Inferior parietal cortex (tissue), 1 donor: ENCODE measurements at regions not wholly inside any gene's neighbourhood (a gene's known extent, or its start where the extent isn't known, plus 50 kb on each side); places are given as distances from the start of the nearest gene placed in this dataset.
"Not testable (repeated sequence)": the region's sequence is repeated elsewhere in the genome, so short reads cannot be mapped to it uniquely, and the experiment has no call there.

Experiments used
- DNase-seq: peaks from one replicate; pipeline ENCODE4 v3.0.0-alpha.2; 2016; ENCODE audit errors: extremely low spot score

DNA sequence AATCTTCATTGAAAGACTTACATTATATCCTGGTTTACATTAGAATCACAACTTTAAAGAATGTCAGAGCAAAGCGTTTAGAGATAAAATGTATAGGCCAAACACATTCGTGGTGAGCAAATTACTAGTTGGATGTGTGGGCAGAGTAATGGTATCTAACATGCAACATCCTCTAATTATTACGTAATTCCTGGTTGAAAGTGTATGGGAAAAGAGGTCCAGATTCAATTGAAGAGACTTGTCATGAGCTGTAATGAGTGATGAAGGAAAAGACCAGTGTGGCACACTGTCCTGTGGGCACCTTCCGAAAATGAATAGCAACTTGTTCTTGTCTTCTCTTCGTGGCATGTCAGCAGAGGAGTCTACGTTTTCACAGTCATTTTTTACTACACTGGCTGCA is 192.8 kb downstream of the LRIG3 start:
- DNase-seq = no peak

DNA sequence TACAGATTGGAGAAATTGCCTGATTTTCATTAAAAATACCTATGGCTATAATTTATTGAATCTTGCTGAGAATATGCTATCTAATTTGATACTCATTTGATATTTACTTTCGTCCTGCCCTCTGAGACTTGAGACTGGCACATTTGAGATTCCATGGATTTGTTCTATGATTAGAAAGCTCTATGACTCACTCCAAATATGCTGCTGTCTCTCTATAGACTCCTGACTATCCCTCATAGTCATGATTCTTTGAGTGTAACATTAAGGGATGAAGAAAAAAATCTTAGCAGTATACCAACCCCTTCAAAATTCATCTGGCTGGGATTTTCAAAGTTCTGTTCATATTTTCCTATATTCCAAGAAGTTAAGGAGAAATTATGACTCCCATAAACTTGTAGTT is 191.9 kb downstream of the LRIG3 start:
- DNase-seq = no peak

DNA sequence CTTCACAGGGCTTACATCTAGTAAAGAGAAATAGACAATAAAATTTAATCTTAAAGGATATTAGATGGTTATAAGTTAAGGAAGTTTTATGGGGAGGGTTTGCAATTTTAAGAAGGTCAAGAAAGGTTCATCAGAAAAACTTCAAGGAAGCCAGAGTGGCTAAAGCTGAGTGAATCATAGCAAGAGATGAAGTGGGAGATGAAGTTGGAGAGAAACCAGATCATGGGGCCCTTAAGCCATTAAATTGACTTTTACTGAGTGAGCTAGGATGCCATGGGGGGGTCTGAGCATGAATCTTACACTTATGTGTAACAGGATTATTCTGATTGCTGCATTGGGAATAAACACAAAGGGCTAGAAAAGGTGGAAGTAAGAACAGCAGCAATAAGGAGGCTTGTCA is 189.2 kb downstream of the LRIG3 start:
- no peak for DNase-seq

DNA sequence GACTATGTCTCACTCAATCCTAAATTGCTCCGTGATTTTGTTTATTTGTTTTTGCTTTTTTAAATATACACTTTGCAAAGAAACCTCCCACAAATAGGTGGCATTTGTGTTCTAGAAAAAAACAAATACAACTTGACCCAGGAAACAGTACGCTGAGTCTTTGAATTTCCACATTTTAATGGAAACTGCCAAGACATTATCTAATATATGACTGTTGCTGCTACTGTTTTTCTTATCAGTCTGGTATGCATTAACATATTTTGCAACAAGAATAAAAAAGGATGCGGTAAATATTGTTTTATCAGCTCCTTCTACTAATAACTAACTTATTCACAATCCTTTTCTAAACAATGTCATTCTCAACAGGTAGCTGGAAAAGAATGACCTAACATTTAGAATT is 187.4 kb downstream of the LRIG3 start:
- no peak for DNase-seq

DNA sequence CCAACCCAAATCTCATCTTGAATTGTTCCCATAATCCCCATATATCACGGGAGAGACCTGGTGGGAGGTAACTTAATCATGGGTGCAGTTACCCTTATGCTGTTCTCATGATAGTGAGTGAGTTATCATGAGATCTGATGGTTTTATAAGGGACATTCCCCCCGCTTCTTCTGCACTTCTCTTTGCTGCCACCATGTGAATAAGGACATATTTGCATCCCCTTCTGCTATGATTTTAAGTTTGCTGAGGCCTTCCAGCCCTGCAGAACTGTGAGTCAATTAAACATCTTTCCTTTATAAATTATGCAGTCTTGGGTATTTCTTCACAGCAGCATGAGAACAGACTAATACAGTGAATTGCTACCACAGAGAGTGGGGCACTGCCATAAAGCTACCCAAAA is 179.1 kb downstream of the LRIG3 start:
- no peak for DNase-seq

DNA sequence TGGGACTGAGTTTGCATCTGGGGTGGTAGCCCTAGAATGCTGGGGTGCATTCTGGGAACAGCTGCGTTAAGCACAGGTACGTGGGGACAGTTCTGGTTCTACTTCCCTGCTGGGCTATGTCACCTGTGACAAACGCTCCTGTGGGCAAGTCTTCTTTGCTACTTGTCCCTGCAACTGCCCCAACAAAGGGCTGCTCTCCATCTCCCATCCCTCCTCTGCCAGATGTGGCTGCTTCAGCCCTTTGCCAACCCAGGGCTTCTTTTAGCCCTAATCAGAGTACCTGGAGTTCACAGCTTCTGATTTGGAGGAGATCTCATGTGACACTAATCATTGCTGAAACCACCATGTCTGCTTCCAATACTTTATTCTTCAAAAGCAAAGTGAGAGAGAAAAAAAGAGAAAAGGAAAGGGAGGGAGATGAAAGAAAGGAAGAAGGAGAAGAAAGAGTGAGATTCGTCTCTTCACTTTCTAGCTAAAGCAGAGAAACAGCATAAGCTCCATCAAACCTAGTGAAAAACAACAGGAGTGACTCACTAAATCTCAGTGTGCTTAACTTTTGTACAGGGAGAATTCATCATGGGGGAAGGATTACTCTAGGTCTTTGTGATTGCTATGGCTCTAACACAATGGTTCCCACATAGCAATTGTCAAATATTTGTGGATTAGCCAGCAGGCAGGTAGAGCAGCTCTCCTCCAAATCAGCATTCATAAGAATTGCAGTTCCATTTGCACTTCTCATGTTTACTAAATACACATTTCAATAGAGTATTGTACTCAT is 174.8 kb downstream of the LRIG3 start:
- DNase-seq = no peak

DNA sequence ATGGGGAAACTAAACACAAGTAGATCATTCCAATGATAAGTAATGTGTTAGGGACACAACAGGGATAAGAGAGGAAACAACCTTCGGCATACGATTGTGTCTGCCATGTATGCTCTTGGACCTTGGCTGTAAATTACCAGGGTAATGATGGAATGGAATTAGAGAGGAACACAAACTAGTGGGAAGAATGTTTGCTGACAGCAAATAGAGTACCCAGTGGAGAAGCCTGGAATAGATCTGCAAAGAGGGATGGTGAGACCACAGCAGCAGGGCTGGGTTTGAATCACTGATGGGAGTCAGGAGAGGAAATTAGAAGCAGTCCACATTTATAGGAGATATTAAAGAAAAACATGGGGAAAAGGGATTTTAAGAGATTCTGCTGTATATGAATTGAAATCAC is 172.8 kb downstream of the LRIG3 start:
- no peak for DNase-seq

DNA sequence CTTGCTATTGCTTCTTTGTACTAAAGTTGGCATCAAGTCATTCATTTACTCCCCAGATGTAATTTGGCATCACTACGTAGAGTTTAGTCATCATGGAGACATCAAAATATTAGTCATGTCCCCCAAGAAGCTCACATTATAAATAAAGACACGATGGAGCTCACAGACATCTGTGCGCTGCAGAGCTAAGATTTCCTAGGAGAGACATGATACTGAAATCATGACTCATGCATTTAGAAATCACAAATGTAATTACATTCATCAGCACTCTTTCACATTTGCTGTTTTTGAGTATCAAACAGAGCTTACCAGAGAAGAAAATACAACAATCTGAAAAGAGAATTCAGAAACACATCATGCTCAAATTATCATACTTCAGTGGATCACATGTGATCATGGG is 169.8 kb downstream of the LRIG3 start:
- DNase-seq = peak; percentile 48

DNA sequence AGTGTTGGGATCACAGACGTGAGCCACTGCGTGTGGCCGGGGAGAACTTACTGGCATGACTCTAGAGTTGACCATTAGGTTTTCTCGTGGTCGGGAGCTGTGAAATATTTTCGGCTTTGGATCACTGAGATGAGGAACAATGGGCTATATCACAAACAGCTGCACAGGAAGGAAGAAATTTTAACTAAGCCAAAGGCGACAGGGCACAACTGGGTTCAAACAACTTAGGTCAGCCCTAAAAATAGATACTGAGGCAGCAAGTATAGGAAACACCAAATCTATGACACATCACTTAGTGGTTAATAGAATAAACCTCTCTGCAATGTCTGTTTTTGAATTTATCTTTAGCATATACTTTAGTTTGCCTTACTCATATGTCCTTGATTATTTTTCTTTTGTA is 162.9 kb downstream of the LRIG3 start:
- DNase-seq = no peak

DNA sequence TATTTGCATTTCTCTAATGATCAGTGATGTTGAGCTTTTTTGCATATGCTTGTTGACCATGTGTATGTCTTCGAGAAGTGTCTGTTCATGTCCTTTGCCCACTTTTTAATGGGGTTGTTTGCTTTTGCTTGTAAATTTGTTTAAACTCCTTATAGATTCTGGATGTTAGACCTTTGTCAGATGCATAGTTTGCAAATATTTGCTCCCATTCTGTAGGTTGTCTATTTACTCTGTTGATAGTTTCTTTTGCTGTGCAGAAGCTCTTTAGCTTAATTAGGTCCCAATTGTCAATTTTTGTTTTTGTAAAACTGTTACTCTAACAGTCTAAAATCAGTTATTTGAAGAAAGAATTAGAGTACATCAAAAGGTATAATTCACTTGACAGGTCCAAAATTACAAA is 160.6 kb downstream of the LRIG3 start:
- not testable (repeated sequence) for DNase-seq

DNA sequence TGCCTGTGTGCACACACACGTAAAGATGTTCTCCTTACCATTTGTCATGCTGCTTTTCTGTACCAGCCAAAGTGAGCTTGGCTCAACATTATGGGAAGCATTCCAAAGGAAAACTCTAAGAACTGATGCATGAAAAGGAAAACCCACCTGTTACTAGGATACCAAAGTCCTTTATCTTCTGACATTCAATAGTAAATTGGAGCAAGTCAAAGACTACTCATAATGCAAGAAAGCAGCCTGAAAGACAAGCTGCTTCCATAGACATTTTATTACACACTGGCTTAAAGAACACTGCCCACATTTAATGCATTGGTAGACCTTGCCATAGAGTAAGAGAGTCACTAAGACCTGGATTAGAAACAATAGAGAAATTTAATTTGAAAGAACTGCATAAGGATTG is 159.0 kb downstream of the LRIG3 start:
- no peak for DNase-seq

DNA sequence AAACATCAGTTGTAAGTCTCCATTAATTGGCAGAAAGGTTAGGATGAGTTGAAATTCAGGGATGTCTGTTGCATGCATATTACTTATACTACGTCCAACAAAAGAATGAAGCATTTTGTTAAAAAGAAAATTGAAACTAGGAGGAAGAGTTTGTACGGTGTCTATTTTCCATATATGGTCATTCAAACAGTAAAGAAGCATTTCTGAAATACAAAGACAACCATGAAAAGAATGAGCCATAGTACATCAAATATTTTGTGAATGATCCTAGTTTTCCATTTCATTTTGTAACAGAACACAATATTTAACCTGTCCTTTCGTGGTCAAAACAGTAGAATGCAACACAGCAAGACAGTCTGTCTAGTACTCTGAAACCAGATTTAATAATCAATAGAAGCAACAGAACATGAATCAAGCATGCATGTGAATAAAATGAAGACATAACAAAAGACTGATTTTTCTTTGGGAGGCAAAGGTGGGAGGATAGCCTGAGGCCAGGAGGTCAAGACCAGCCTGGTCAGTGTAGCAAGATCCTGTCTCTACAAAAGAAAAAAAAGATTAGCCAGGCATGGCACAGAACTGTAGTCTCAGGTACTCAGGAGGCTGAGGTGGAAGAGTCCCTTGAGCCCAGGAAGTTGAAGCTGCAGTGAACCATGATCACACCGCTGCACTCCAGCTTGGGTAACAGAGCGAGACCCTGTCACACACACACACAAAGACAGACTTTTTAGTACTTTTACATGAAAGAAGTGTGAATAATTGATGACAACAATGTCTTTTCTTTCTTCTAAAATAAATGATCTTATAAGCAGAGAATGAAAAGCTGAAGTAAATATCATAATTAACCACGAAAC is 156.0 kb downstream of the LRIG3 start:
- DNase-seq = no peak

DNA sequence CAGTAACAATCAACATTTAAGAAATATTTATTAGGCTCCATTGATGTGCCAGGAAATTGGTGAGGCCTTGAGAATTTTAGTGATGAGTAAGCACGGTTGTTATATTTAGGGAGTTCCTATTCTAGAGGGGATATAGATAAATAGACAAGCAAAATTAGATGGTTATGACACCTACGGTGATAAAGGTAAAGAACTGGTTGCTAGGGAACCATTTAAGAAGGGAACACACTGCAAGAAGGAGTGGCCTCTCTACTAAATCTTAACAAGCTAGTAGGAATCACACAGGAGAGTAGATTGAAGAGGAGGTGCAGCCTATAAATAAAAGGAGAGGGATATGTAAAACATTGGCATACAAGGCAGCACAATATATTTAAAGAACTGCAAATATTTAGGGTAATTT is 155.2 kb downstream of the LRIG3 start:
- no peak for DNase-seq

DNA sequence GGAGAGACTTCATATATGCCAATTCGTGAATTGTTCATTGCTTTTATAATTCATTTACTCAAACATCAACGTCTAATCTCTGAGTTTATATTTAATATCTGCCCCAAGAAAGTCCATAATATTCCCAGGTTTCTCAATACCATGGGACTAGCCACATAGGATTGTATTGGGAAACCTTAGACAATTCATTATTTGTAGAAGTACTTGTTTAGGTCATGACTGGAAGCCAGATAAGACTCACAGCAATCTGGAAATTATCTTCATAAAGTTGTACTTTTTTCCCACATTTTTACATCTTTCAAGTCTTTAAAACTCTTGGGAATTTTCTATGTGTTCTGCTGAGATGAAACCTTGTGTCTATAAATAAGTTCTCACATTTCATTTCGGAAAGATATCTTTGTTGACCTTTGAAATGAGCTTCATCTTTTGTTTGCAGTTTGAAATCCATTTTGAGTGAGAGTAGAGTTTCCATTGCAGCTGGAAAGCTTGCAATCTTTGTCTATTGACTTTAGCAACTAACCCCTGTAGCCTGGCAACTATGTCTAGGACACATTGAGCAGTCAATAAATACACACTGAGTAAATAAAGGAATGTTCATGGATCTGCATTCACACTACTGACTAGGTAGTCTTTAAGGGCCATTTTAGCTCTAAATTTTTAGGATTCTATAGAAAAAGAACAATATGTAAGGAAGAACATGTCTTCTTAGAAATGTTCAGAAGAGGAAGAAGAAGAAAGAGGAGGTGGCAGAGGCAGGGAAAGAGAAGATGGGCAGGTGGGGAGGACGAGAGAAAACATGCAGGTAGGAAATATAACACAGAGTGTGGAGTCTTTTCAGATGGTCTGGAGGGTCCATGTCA is 154.4 kb downstream of the LRIG3 start:
- DNase-seq = no peak

DNA sequence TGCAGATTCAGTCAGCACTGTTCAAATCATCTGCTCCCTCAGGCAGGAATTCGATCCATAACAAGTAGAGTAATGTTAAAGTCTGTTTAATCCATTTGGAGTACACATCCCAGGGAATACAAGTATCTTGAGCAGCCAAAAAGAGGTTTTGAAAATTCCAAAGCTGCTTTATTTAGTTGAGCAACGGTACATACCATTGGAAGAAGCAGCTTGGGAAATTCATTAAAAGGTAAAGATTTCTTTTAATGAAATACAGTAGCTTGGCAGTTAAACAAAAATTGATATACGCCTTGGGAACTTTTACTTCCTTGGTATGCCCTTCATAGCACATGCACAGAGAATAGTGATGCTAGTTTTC is 153.8 kb downstream of the LRIG3 start:
- DNase-seq = no peak

DNA sequence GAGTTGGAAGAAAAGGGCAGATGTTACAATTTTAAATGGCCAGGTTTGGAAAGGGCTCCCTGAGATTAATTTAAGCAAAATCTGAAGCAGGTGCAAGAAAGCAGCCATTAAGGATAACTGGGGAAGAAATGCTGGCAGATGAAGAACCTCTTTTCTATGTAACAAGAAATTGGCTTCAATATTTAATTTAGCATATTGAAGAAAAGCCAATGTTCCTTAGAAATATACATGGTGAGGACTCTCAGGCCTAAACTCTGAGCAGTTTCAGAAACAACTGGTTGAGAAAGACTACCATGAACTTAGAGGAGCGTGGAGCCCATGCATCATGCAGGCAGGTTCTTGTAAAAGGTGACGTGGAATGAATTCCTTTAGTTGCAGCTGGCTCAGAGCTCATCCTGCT is 152.8 kb downstream of the LRIG3 start:
- DNase-seq = no peak

DNA sequence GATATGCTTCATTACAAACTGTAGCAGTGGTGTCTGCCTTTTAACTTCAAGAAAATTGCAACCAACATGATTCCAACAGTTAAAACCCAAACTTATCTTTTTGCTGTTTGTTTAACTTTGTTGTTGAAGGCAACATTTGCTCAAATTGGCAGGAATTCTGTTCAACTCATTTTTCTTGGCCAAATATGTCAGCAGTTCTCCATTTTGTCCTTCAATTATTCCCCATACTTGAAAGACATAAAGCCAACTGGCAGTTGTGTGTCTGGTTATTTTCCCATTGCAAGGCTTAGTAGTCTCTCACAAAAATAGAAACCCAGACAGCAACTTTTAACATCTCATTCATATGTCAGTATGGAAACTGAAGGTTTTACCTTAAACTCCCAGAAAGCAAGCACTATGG is 146.3 kb downstream of the LRIG3 start:
- no peak for DNase-seq

DNA sequence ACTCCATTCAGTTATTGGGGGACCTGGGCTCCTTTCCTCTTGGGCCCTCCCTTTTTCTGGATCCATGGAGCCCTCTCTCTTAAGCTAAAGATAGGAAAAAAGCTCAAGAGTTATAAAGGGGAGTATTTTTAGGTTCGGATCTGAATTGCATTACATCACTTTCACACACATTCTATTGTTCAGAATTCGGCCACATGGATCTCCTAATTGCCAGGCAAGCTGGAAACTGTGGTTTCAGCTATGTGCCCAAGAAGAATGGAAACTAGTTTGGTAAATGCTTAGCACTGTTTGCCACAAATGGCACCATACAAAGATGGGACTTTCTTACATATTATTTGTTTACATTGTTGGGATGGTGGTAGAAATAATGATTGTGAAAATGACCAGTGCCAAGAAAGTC is 145.6 kb downstream of the LRIG3 start:
- no peak for DNase-seq

DNA sequence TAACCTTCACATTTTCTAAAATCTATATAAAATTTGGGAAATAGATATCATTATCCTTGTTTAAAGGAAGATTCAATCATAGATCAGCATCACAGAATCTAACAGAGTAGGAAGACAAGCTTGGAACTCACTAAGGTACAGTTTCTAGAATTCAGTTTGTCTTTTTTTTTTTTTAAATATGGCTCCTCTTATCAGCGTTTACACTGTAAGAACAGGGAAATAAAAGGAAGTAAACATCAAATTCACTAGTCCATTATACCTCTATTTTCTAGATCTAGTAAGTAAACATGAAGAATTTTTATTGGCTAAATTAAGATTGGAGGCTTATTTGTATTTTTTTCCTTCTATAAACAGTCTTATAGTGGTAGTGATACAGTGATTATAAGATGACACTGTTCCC is 144.9 kb downstream of the LRIG3 start:
- DNase-seq = no peak

DNA sequence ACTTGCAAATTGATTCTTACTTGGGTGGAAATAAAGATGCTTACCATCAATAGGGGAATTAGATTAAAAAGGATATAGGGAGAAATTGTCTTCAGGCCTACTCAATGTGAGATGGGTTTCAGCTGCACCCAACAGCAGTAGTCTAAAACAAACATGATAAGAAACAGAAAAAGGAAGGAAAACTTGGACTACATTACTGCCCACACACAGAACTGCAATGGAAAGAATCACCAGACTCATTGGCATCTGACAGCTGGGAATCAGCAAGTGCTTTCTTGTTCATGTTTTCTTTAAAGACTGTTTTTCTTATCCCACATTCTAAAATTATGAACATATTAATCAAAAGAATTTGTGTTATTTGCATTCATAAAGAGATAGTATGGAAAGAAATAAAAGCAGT is 144.2 kb downstream of the LRIG3 start:
- no peak for DNase-seq

DNA sequence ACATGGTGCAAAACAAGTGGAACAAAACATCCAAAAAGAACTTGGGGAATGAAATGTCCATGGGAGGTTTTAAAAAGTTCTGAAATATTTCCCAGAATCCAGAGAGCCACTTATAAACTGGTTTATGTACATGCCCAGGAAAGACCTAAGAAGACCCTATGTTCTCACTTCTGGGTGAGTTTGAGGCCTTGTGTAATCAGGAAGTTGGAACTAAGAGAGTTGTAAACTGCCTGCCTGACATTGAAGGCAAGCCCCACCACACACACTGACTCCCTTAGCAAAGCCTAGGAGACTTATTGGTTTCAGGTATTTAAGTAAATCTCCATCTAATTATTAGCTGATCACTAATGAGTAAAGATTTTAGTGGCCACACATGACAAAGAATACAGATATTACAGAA is 142.5 kb downstream of the LRIG3 start:
- no peak for DNase-seq

DNA sequence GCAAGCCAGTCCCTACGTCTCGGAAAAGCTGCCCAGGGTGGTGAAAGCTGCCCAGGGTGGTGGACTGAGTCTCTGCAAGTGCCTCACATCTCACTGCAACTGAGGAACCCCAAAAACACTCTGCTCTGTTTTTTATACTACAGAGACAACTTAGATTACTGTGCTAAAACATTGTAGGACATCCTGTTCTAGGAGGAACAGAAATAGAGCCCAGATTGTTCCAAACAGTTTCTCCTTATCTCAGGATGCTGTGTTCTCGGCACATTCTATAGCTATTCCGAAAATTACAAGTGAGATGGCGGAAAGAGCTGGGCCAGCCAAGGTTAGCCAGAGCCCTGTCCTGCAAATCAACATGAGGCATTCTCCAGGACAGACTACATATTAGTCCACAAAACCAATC is 138.7 kb downstream of the LRIG3 start:
- no peak for DNase-seq
